Cardiac fibroblast (primary cell): ENCODE measurements at regions not wholly inside any gene's neighbourhood (a gene's known extent, or its start where the extent isn't known, plus 50 kb on each side); places are given as distances from the start of the nearest gene placed in this dataset.

Experiments used
- DNase-seq, 2 donors: peaks; one replicate each; pipeline versions ENCODE4 v3.0.0 to v3.0.0-alpha.2; 2010; ENCODE audit warnings: low read depth in 2 of 2
- H3K4me3 ChIP-seq, 2 donors: replicated peaks in 1 of 2; 1 replicate in 1 of 2; 2 replicates in 1 of 2; pipeline ENCODE4 v1.5.1; 2011; ENCODE audit warnings: low read depth in 2 of 2, low read length in 2 of 2, mild to moderate bottlenecking in 2 of 2, moderate library complexity in 1 of 2
- CTCF ChIP-seq: IDR thresholded peaks from one replicate; pipeline ENCODE4 v1.5.1; 2011; ENCODE audit warnings: low read depth, mild to moderate bottlenecking, low read length, inconsistent platforms

- no peak overlapping the region for H3K4me3 ChIP-seq
- DNase-seq: no peak
- TF ChIP-seq CTCF: no peak
Observed at GRCh38 chr1:83790446-83790845, 208.5 kb downstream of the TTLL7 start.

GRCh38 chr1:83787246-83787998 is 211.5 kb downstream of the TTLL7 start:
- no peak for DNase-seq
- H3K4me3 ChIP-seq: no peak overlapping the region
- TF ChIP-seq CTCF: no peak

GRCh38 chr1:83781667-83782066 is 217.3 kb downstream of the TTLL7 start:
- DNase-seq: no peak
- no peak for TF ChIP-seq CTCF
- H3K4me3 ChIP-seq: no peak overlapping the region

GRCh38 chr1:83779565-83779964 is 219.4 kb downstream of the TTLL7 start:
- no peak overlapping the region for H3K4me3 ChIP-seq
- DNase-seq: no peak
- TF ChIP-seq CTCF: no peak

- no peak for DNase-seq
- no peak for TF ChIP-seq CTCF
- H3K4me3 ChIP-seq: no peak overlapping the region
Observed at GRCh38 chr1:83777758-83778101, 221.2 kb downstream of the TTLL7 start.

GRCh38 chr1:83776913-83777757 is 221.8 kb downstream of the TTLL7 start:
- no peak for TF ChIP-seq CTCF
- no peak overlapping the region for H3K4me3 ChIP-seq

More at GRCh38 chr1:83776913-83777757, 221.8 kb downstream of the TTLL7 start:
- no peak for DNase-seq
